ENCODE measurements at regions not wholly inside any gene's neighbourhood (a gene's known extent, or its start where the extent isn't known, plus 50 kb on each side); places are given as distances from the start of the nearest gene placed in this dataset.

GRCh38 chr1:104946558-104947210 is 1197.0 kb downstream of the AMY1C start:
- intact Hi-C loops (cut with DNase I; ENCODE audit: low total_unique reads): no loop called here
- no peak overlapping the region for H3K4me3 ChIP-seq
- no peaks in the 10 kb centered on the region for H3K27me3 ChIP-seq (replicated peaks in 1 of 7)
- H3K27ac ChIP-seq: no peak overlapping the region
- peaks cover 0 to 26% (median 3%) of the 10 kb centered on the region in 8 donors for H3K9me3 ChIP-seq
- 75 to 85% (median 78%) methylated on average over 4 of the region's 4 CpGs for WGBS, 5 donors
- no peak for TF ChIP-seq POLR2A (IDR thresholded peaks at IDR 0.05)
- TF ChIP-seq POLR2AphosphoS5 (IDR thresholded peaks at IDR 0.05): no peak
- no peak for TF ChIP-seq CTCF (IDR thresholded peaks at IDR 0.05 in 8 of 11, conservative IDR thresholded peaks at IDR 0.05 in 3 of 11)
- no peak for DNase-seq
- no peaks in the 10 kb centered on the region for H3K36me3 ChIP-seq
- H3K4me1 ChIP-seq: no peaks in the 10 kb centered on the region

GRCh38 chr1:104953555-104953954 is 1203.9 kb downstream of the AMY1C start:
- 81 to 92% (median 88%) methylated on average over 3 of the region's 3 CpGs for WGBS, 5 donors
- H3K27ac ChIP-seq: no peak overlapping the region
- TF ChIP-seq POLR2A (IDR thresholded peaks at IDR 0.05) (no peak), POLR2AphosphoS5 (IDR thresholded peaks at IDR 0.05) (no peak), CTCF (IDR thresholded peaks at IDR 0.05 in 8 of 11, conservative IDR thresholded peaks at IDR 0.05 in 3 of 11) (no peak)
- no peak overlapping the region for H3K4me3 ChIP-seq
- intact Hi-C loops (cut with DNase I; ENCODE audit: low total_unique reads): no loop called here
- no peaks in the 10 kb centered on the region for H3K36me3 ChIP-seq
- DNase-seq: no peak
- H3K9me3 ChIP-seq: peaks cover 0 to 4% (median 0%) of the 10 kb centered on the region in 8 donors
- H3K27me3 ChIP-seq (replicated peaks in 1 of 7): no peaks in the 10 kb centered on the region
- no peaks in the 10 kb centered on the region for H3K4me1 ChIP-seq

DNA sequence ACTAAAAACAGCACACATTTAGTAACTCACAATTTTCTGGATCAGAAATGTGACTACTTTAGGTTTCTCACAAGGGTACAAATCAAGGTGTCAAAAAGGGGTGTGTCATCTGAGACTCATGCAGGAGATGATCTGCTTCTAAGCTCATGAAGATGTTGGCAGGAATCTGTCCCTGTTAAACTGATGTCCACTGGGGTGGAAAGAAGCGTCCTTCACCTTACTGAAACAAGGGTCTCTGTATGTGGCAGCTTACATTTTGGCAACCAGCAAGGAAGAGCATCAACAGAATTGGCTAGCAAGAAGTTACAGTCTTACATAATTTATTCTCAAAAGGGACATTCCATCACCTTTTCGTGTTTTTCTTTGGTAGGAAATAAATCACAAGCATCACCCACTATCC is 1223.8 kb downstream of the AMY1C start:
- Histone ChIP-seq H3K4me1 (no peaks in the 10 kb centered on the region), H3K27ac (no peak overlapping the region), H3K36me3 (no peaks in the 10 kb centered on the region), H3K27me3 (replicated peaks in 1 of 7) (no peaks in the 10 kb centered on the region), H3K4me3 (no peak overlapping the region), H3K9me3 (no peaks in the 10 kb centered on the region)
- intact Hi-C loops (cut with DNase I; ENCODE audit: low total_unique reads): no loop called here
- TF ChIP-seq CTCF (IDR thresholded peaks at IDR 0.05 in 8 of 11, conservative IDR thresholded peaks at IDR 0.05 in 3 of 11) (no peak), POLR2AphosphoS5 (IDR thresholded peaks at IDR 0.05) (no peak), POLR2A (IDR thresholded peaks at IDR 0.05) (no peak)
- DNase-seq: no peak
- WGBS, 5 donors: 56 to 75% (median 66%) methylated on average over 2 of the region's 2 CpGs

- intact Hi-C loops (cut with DNase I; ENCODE audit: low total_unique reads): no loop called here
- DNase-seq: no peak
- WGBS, 5 donors: 43 to 66% (median 61%) methylated on average over 1 of the region's 1 CpG
- Histone ChIP-seq H3K4me3 (no peak overlapping the region), H3K36me3 (no peaks in the 10 kb centered on the region), H3K9me3 (peaks cover 0 to 23% (median 3%) of the 10 kb centered on the region in 8 donors), H3K4me1 (no peaks in the 10 kb centered on the region), H3K27me3 (replicated peaks in 1 of 7) (no peaks in the 10 kb centered on the region), H3K27ac (no peak overlapping the region)
- TF ChIP-seq POLR2A (IDR thresholded peaks at IDR 0.05) (no peak), POLR2AphosphoS5 (IDR thresholded peaks at IDR 0.05) (no peak), CTCF (IDR thresholded peaks at IDR 0.05 in 8 of 11, conservative IDR thresholded peaks at IDR 0.05 in 3 of 11) (no peak)
Measured at GRCh38 chr1:104979651-104980050, 1230.0 kb downstream of the AMY1C start.
